ENCODE measurements at regions not wholly inside any gene's neighbourhood (a gene's known extent, or its start where the extent isn't known, plus 50 kb on each side); places are given as distances from the start of the nearest gene placed in this dataset.

- no peak for DNase-seq
Measured at GRCh38 chr15:31248263-31248662, 78.4 kb upstream of the KLF13 start.

- no peak for DNase-seq
Measured at GRCh38 chr15:31248951-31249350, 77.7 kb upstream of the KLF13 start.

GRCh38 chr15:31250033-31250432, 76.6 kb upstream of the KLF13 start:
- no peak for DNase-seq

- no peak for DNase-seq
Measured at GRCh38 chr15:31251165-31251564, 75.5 kb upstream of the KLF13 start.

- no peak for DNase-seq
Measured at GRCh38 chr15:31252171-31252785, 74.4 kb upstream of the KLF13 start.

GRCh38 chr15:31254431-31255175, 72.0 kb upstream of the KLF13 start:
- no peak for DNase-seq

- no peak for DNase-seq
Measured at GRCh38 chr15:31255176-31255510, 71.5 kb upstream of the KLF13 start.

GRCh38 chr15:31255732-31256377, 70.8 kb upstream of the KLF13 start:
- no peak for DNase-seq

GRCh38 chr15:31256378-31257265, 70.0 kb upstream of the KLF13 start:
- no peak for DNase-seq

GRCh38 chr15:31257286-31257685, 69.3 kb upstream of the KLF13 start:
- no peak for DNase-seq

- DNase-seq = no peak
Measured at GRCh38 chr15:31258260-31258659, 68.4 kb upstream of the KLF13 start.

GRCh38 chr15:31259562-31260252, 66.9 kb upstream of the KLF13 start:
- DNase-seq = no peak

GRCh38 chr15:31260646-31261265, 65.9 kb upstream of the KLF13 start:
- no peak for DNase-seq

- no peak for DNase-seq
Measured at GRCh38 chr15:31261266-31262142, 65.1 kb upstream of the KLF13 start.

GRCh38 chr15:31262143-31262530, 64.5 kb upstream of the KLF13 start:
- no peak for DNase-seq

GRCh38 chr15:31262901-31263671, 63.5 kb upstream of the KLF13 start:
- DNase-seq = peak; percentile 48

GRCh38 chr15:31263751-31264558, 62.7 kb upstream of the KLF13 start:
- DNase-seq = peak; percentile 86

GRCh38 chr15:31264559-31265089, 62.0 kb upstream of the KLF13 start:
- DNase-seq = no peak

Measured in CD4-positive, alpha-beta T cell treated with Interleukin-6 for 4 hours (primary cell).